ENCODE measurements at regions not wholly inside any gene's neighbourhood (a gene's known extent, or its start where the extent isn't known, plus 50 kb on each side); places are given as distances from the start of the nearest gene placed in this dataset.

GRCh38 chr6:158868890-158869825 is 50.0 kb upstream of the EZR start:
- Histone ChIP-seq H3K4me1 (ENCODE audit: control insufficient read depth in 3 of 3, insufficient read depth in 3 of 3, low read length in 3 of 3) (peaks cover 4 to 9% (median 6%) of the 10 kb centered on the region in 3 donors), H3K9ac (ENCODE audit: low read depth in 1 of 3, low read length in 3 of 3) (peak overlapping the region; percentile 10 to 66 (median 22)), H3K36me3 (ENCODE audit: control insufficient read depth in 3 of 3, insufficient read depth in 3 of 3, low read length in 3 of 3) (no peaks in the 10 kb centered on the region), H3K9me3 (ENCODE audit: control insufficient read depth in 3 of 3, low read length in 3 of 3) (no peaks in the 10 kb centered on the region), H3K27ac (ENCODE audit: low read depth, low read length) (peak overlapping the region; percentile 75), H3K27me3 (ENCODE audit: control insufficient read depth in 3 of 3, insufficient read depth in 3 of 3, low read length in 3 of 3) (peaks cover 0 to 5% (median 3%) of the 10 kb centered on the region in 3 donors), H3K4me3 (ENCODE audit: low read length in 3 of 3) (peak overlapping the region; percentile 54 to 77 (median 70))
